HK-2 (cell line): ENCODE measurements at regions not wholly inside any gene's neighbourhood (a gene's known extent, or its start where the extent isn't known, plus 50 kb on each side); places are given as distances from the start of the nearest gene placed in this dataset.
A peak's percentile ranks its signal among the peaks of the same experiment; 100 is the strongest.

ENCODE experiments used
- DNase-seq: peaks from one replicate; pipeline ENCODE4 v3.0.0-alpha.2; 2018; ENCODE audit not compliant: unreplicated experiment

- DNase-seq: no peak
Measured at GRCh38 chr2:11044201-11044600, 111.1 kb upstream of the SLC66A3 start.

GRCh38 chr2:11045294-11045693 lies 110.0 kb upstream of the SLC66A3 start:
- DNase-seq: no peak

DNA sequence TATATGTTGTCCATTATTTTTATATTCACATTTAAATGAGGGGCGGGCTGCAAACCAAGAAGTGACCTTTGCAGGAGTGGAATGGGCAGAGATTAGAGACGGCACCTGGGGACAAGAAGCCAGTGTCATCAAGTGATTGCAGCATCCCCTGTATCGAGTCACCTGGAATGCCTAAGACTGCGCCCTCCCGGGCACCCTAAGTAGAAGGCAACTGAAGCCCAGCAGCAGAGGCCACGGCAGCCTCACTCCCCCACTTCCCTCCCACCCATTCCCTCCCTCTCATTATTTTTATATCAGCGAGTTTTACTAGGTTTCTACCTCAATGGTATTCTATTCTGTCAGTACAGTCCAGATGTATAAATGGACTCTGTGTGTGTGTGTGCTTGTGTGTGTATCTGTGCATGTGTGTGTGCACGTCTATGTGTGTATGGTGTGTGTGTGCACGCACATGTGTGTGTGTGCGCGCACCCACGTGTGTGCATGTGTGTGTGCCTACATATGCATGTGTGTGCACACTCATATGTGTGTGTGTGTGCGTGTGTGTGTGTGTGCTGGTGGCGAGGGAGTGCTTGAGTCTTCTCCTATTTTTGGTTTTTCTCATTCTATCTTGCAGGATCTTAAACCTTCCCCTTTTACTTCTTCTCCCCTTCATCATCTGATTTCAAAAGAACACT lies 106.8 kb upstream of the SLC66A3 start:
- DNase-seq: no peak

DNA sequence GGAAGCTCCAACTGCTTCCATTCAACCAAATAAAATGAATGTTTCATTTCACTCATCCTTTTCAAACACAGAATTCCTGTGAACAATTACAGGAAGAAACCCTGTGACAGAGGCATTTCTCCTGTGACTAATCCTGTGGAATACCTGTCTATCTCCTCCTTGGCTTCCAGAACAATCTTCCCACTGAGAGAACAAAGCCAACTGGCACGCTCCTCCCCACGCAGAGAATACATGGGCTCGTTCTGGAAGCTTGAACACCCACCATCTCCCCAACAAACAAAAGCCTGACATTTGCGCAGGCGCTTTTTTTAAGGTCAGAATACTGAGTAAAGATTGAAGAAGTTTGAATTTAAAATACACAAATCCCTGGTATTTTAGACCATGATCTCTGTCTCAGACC lies 104.7 kb upstream of the SLC66A3 start:
- no peak for DNase-seq

DNA sequence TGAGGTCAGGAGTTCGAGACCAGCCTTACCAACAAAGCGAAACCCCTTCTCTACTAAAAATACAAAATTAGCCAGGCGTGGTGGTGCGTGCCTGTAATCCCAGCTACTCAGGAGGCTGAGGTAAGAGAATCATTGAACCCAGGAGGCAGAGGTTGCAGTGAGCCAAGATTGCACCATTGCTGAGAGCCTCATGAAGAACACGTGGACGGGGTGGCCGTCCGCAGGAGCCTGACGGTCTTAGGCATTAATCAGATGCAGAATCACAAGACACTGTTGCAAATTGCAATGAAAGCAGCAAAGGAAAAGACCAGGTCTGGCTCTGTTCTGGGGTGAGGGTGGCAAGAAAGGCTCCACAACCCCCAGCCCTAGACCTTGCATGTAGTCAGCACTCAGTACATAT lies 104.0 kb upstream of the SLC66A3 start:
- DNase-seq: no peak

DNA sequence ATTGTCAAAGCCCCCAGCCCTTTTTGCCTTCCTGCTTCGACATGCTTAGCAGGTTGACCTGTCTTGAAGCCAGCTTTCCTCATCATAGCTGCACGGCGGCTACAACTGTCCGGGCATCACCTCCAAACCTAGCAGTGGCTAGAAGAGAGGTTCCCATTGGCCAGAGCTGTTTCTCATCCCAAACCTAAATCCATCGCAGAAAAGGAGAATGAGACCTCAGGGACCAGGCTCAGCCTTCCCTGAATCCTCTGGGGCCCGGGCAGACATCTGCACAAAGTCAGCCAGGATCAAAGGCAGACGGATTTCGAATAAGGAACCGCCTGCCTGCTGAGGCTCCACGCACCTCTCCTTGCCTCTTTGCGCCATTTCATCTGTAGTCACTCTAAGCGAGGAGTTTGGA lies 101.7 kb upstream of the SLC66A3 start:
- no peak for DNase-seq

DNA sequence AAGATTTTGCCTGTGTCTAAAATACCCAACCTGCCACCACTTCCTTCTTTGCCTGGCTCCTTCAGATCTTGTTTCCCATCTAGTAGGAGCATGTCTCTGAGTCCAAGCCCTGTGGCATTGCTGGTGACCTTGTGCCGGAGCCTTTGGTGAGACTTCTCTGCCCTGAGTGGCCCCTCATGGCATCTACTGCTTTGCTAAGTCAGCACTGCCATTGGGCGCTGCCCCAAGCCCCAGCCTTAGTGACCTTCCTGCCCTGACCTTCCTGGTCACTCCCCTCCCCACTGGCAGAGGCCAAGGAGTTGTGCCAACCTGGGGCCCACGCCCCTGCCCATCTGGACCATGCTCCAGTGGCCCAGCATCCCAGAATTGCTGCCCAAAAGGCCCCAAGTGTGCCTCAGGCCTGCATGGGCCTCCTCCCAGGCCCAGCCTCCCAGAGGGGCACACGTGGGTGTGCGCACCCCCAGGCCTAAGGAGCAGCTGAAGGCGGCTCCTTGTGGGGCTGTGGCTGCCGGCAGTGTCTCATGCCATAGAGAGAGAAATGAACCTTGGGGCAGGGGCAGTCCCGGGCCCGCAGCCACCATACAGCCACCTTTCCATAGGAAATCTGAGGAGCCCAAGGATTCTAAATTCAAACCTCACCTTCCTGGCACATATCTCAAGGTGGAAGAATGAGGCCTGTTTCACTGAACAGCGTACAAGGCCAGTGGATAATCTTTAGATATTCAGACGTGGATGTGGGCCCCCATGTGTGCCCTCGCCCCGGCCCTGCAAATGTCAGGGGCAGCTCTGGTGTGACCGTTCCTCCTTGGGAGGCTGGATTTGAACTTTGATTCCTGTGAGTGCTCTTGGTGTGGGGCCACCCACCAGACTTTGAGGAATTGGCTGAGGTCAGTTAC lies 100.2 kb upstream of the SLC66A3 start:
- no peak for DNase-seq

DNA sequence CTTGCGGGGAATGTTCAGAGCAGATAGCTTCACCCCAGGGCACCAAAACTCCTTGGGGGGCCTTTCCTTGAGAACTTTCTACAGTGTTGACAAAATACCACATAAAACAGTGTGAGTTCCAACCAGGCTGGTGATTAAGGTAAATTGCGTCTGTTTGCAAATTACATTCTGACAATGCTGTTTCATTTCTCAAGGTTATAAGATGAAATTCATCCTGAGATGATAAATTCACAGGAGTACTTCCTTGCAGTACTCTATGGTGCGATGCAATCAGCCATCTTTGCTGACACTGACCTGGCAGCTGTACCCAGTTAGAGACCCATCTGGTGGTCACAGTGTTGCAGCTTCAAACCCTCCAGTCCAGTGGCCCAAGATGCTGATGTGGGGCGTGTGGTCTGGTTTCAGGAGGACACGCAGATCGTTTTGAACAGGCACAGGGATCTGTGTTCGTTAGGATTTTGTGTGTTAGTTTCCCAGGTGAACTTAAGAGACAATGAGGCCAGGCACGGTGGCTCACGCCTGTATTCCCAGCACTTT lies 99.5 kb upstream of the SLC66A3 start:
- DNase-seq: no peak

DNA sequence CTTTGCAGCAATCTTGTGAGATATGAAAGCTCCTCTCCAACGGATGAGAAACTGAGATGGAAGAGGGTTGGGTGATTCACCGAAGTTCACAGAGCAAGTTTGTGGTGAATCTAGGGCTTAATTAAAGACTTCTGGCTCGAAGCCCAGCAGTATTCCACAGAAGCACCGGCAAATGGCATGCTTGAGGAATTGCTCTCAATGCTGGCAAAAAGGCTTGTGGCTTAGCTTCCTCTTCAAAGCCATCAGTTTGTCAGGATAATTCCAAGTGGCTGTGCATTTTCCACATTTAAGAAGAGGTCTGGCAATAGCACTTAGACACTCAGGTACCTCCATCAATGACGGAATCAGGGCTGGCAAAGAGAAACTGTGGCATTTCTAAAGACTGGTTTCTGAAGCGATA lies 98.7 kb upstream of the SLC66A3 start:
- peak; percentile 52 for DNase-seq

DNA sequence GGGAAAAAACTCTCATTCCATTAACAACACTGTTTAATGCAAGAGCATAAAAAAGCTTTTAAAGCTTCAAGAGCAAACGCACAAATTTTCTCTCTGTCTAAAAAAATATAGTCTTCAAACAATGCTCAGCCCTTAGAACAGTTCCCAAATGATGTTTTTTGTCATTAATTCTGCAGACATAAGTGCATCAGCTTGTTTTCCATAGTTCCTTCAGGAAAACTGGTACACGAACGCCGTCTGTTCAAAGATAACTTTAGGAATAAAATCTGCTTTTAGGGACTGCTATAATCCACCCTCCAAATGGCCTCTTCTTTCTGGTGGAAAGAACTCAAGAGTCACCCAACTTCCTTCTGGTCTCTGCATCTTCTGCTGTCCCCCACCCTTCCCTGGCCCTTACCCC lies 98.2 kb upstream of the SLC66A3 start:
- DNase-seq: no peak

- DNase-seq: no peak
Measured at GRCh38 chr2:11058129-11058528, 97.1 kb upstream of the SLC66A3 start.

- DNase-seq: no peak
Measured at GRCh38 chr2:11060376-11061169, 94.7 kb upstream of the SLC66A3 start.

DNA sequence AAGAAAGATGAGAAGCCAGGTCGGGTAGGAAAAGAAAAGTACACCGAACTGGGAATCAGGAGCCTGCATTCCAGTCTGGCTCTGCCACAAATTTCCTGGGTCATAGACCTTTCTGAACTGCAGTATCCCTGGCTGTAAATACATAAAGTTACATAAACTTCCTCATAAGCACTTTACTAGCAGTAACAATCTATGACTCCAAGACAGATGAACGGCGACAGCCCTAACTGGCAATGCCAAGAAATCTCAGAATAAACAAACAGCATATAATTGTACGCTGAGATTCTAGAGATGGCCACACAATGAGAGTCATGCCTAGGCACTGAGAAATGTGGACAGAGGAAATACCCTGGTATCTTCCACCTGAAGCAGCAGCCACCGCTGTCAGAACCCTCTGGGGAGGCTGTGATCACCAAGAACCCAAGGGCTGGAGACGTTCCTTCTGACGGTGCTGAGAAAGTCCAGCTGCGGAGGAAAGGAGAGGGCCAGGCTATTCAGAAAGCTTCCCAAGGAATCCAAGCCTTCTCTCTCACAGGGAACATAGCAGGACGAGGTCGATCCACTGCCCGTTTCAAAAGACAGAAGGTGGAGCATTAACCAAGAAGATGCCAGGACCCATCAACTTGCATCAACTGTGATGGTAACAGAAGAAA lies 89.3 kb upstream of the SLC66A3 start:
- no peak for DNase-seq

DNA sequence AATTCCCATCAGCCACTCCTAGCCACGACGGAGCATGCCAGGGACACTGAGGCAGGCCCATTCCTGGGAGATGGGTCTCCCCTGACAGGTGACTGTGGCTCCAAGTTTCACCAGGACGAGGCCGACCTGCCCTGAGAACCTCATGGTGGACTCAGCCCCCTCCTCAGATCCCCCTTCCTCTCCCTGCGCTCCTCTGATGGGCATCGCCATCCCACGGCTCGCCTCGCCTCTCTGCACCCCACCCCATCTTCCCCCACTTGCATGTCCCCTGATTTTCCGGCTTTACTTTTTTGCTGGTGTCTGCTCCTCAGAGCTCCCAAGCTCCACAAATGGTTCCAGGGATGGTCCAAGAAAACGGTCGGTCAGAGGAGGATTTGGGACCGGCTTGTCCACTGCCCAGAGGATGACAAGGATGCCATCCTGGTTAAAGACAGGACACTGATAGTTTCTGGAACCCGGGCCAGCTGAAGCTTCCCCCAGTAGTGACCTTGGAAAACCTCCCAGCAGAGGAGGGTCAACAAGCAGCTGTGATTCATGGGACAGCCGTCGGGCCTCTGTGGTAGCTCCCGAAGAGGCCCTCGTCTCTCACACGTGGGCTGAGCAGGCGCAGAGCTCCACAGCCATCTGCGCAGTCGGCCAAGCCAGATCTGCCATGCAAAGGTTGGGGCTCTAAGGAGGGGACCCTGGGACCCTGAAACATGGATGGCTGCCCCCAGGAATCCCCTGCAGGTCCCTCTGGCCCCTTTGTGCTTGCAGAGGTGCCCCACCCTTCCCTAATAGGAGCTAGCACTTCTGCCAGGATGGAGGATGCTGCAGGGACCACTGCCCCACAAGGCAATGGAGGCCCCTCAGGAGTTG lies 87.8 kb upstream of the SLC66A3 start:
- DNase-seq: no peak

DNA sequence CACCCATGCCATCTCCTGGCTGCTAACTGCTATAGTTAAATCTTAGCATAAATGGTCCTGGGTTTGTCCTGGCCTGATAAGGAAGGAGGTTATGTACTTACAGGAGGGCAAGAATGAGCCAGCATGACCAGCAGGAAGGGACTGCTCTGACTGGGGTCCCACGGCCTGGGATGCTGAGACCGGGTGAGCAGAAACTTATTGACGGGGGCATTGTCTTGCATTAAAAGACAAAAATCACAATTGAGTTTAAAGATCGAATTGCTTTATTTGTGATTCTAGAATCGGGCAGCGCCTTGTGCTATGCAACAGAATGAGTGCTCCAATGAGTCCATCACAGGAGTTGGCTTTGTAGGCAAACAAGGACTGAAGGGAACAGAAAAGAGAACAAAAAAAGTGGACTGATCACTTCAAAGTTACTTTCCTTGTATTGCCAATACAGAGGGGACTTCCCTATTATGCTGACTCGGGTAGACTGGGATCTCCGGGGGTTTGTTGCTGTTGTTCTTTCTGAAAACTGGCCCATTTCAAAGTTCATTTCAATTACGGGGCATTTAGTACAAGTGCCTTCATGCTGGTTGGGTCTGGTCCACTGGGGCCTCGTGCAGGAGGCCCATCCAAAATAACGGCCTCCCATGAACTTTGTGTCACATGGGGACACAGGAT lies 87.1 kb upstream of the SLC66A3 start:
- no peak for DNase-seq

- DNase-seq: no peak
Measured at GRCh38 chr2:11068856-11069526, 86.3 kb upstream of the SLC66A3 start.

- no peak for DNase-seq
Measured at GRCh38 chr2:11069566-11070185, 85.6 kb upstream of the SLC66A3 start.

DNA sequence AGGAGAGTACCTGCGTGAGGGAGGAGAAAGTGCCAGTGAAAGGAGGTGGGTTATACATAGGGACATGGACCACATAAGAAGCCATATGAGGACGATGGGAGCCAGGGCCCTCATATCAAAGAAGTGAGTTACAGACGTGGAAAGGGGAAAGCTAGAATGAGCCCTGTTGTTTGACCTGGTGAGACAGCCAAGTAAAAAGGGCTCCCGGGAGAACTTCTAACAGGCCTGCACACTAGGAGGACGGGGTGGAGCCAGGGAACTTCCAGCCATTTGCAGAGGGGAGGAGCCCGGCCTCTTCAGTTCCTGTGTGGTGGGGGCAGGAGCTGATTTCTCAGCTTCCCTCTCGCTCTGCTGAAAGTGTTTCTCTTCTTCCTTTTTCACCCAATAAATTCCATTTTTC lies 84.1 kb upstream of the SLC66A3 start:
- DNase-seq: no peak

GRCh38 chr2:11071939-11072338 lies 83.3 kb upstream of the SLC66A3 start:
- no peak for DNase-seq
